ENCODE measurements at regions not wholly inside any gene's neighbourhood (a gene's known extent, or its start where the extent isn't known, plus 50 kb on each side); places are given as distances from the start of the nearest gene placed in this dataset.

DNA sequence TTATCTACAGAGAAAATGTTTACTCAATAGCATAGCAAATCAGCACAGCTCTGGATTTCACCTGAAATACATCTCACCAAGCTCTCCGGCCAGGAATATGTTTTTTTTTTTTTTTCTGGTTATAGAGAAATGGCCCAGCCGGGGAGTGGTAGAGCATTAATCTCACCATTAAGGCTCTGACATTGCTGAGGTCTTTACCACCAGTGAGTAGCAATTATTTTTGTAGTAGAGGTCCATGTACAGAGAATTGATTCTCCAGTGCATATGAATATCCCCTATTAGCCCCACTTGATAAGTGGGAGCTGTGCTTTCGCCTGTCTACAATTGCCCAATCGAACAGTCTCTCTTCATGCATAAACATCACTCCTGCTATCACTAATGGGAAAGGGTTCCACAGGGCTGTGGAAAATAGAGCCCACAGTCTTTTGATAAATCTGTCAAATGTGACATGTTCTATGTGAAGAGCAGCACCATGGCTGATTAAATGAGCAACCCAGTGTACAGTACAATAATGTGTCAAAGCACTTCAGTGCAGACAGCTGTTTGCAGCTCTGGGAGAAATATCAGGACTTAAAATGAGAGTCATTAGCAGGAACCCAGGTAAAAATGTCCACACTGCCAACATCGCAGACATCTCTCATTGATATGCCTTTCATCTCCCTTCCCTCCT lies 227.1 kb upstream of the ID4 start:
- TF ChIP-seq TARDBP (IDR thresholded peaks at IDR 0.05) (no peak), NFIC (IDR thresholded peaks at IDR 0.05) (no peak), KDM1A (IDR thresholded peaks at IDR 0.05) (no peak), SNRNP70 (optimal IDR thresholded peaks at IDR 0.05; ENCODE audit: low read depth, low read length) (no peak)
